ENCODE measurements at regions not wholly inside any gene's neighbourhood (a gene's known extent, or its start where the extent isn't known, plus 50 kb on each side); places are given as distances from the start of the nearest gene placed in this dataset.

- DNase-seq (ENCODE audit: low read depth in 1 of 2, low spot score in 1 of 2), result peak; percentile 24 to 63
These were observed 118.3 kb downstream of the KLF6 start for GRCh38 chr10:3666525-3667302.

GRCh38 chr10:3665316-3665908 lies 119.6 kb downstream of the KLF6 start:
- Histone ChIP-seq H3K4me3 (replicated peaks; ENCODE audit: insufficient read depth, low read length) (no peak overlapping the region), H3K27ac (replicated peaks) (no peak overlapping the region), H3K27me3 (ENCODE audit: insufficient read depth, poor library complexity, severe bottlenecking) (no peaks in the 10 kb centered on the region)
- no peak for DNase-seq (ENCODE audit: low read depth in 1 of 2, low spot score in 1 of 2)
- TF ChIP-seq CTCF (IDR thresholded peaks at IDR 0.05; ENCODE audit: insufficient read depth, low read length), result no peak
- no peak for TF ChIP-seq REST (IDR thresholded peaks at IDR 0.05; ENCODE audit: insufficient replicate concordance, low read depth)
- no peak for TF ChIP-seq POLR2AphosphoS5 (IDR thresholded peaks at IDR 0.05; ENCODE audit: low read depth)
- no peak for TF ChIP-seq GABPA (IDR thresholded peaks at IDR 0.05; ENCODE audit: low read depth)
- no peak for TF ChIP-seq SPI1 (IDR thresholded peaks at IDR 0.05; ENCODE audit: borderline replicate concordance, low read depth)

More at GRCh38 chr10:3666525-3667302, 118.3 kb downstream of the KLF6 start:
- H3K27ac ChIP-seq (replicated peaks), result no peak overlapping the region
- no peak overlapping the region for H3K4me3 ChIP-seq (replicated peaks; ENCODE audit: insufficient read depth, low read length)
- no peak for TF ChIP-seq CTCF (IDR thresholded peaks at IDR 0.05; ENCODE audit: insufficient read depth, low read length)
- peak; percentile 67; the same call in 1 of the 2 replicates for TF ChIP-seq SPI1 (IDR thresholded peaks at IDR 0.05; ENCODE audit: borderline replicate concordance, low read depth)
- TF ChIP-seq POLR2AphosphoS5 (IDR thresholded peaks at IDR 0.05; ENCODE audit: low read depth), result no peak
- peak; percentile 58 for TF ChIP-seq GABPA (IDR thresholded peaks at IDR 0.05; ENCODE audit: low read depth)
- no peak for TF ChIP-seq REST (IDR thresholded peaks at IDR 0.05; ENCODE audit: insufficient replicate concordance, low read depth)
- H3K27me3 ChIP-seq (ENCODE audit: insufficient read depth, poor library complexity, severe bottlenecking), result no peaks in the 10 kb centered on the region

- TF ChIP-seq CTCF (IDR thresholded peaks at IDR 0.05; ENCODE audit: insufficient read depth, low read length) (no peak), POLR2AphosphoS5 (IDR thresholded peaks at IDR 0.05; ENCODE audit: low read depth) (no peak), SPI1 (IDR thresholded peaks at IDR 0.05; ENCODE audit: borderline replicate concordance, low read depth) (no peak), REST (IDR thresholded peaks at IDR 0.05; ENCODE audit: insufficient replicate concordance, low read depth) (no peak), GABPA (IDR thresholded peaks at IDR 0.05; ENCODE audit: low read depth) (no peak)
These were observed 122.2 kb downstream of the KLF6 start for GRCh38 chr10:3662775-3663174.

More at GRCh38 chr10:3662775-3663174, 122.2 kb downstream of the KLF6 start:
- H3K27me3 ChIP-seq (ENCODE audit: insufficient read depth, poor library complexity, severe bottlenecking), result no peaks in the 10 kb centered on the region
- DNase-seq (ENCODE audit: low read depth in 1 of 2, low spot score in 1 of 2), result no peak
- no peak overlapping the region for H3K4me3 ChIP-seq (replicated peaks; ENCODE audit: insufficient read depth, low read length)
- no peak overlapping the region for H3K27ac ChIP-seq (replicated peaks)
